ENCODE measurements at regions not wholly inside any gene's neighbourhood (a gene's known extent, or its start where the extent isn't known, plus 50 kb on each side); places are given as distances from the start of the nearest gene placed in this dataset.
"Not testable (repeated sequence)": the region's sequence is repeated elsewhere in the genome, so short reads cannot be mapped to it uniquely, and the experiment has no call there.

- DNase-seq (ENCODE audit: low spot score) = no peak
Observed at GRCh38 chr13:80823472-80823871, 482.5 kb upstream of the SPRY2 start.

- DNase-seq (ENCODE audit: low spot score) = no peak
Observed at GRCh38 chr13:80821466-80821865, 480.5 kb upstream of the SPRY2 start.

GRCh38 chr13:80817979-80818378 is 477.1 kb upstream of the SPRY2 start:
- no peak for DNase-seq (ENCODE audit: low spot score)

GRCh38 chr13:80814541-80814940 is 473.6 kb upstream of the SPRY2 start:
- no peak for DNase-seq (ENCODE audit: low spot score)

- not testable (repeated sequence) for DNase-seq (ENCODE audit: low spot score)
Observed at GRCh38 chr13:80810294-80810693, 469.4 kb upstream of the SPRY2 start.

- DNase-seq (ENCODE audit: low spot score) = no peak
Observed at GRCh38 chr13:80802946-80803345, 462.0 kb upstream of the SPRY2 start.

- DNase-seq (ENCODE audit: low spot score) = no peak
Observed at GRCh38 chr13:80798576-80799133, 457.7 kb upstream of the SPRY2 start.

GRCh38 chr13:80787604-80788003 is 446.7 kb upstream of the SPRY2 start:
- no peak for DNase-seq (ENCODE audit: low spot score)

GRCh38 chr13:80783926-80784565 is 443.1 kb upstream of the SPRY2 start:
- DNase-seq (ENCODE audit: low spot score) = no peak

- DNase-seq (ENCODE audit: low spot score) = no peak
Observed at GRCh38 chr13:80782441-80782840, 441.5 kb upstream of the SPRY2 start.

- DNase-seq (ENCODE audit: low spot score) = no peak
Observed at GRCh38 chr13:80778297-80778696, 437.4 kb upstream of the SPRY2 start.

GRCh38 chr13:80757694-80758093 is 416.8 kb upstream of the SPRY2 start:
- no peak for DNase-seq (ENCODE audit: low spot score)

- no peak for DNase-seq (ENCODE audit: low spot score)
Observed at GRCh38 chr13:80755910-80756309, 415.0 kb upstream of the SPRY2 start.

GRCh38 chr13:80754441-80754840 is 413.5 kb upstream of the SPRY2 start:
- DNase-seq (ENCODE audit: low spot score) = no peak

GRCh38 chr13:80753866-80754265 is 412.9 kb upstream of the SPRY2 start:
- DNase-seq (ENCODE audit: low spot score) = no peak

GRCh38 chr13:80751854-80752253 is 410.9 kb upstream of the SPRY2 start:
- no peak for DNase-seq (ENCODE audit: low spot score)

GRCh38 chr13:80744147-80744914 is 403.4 kb upstream of the SPRY2 start:
- DNase-seq (ENCODE audit: low spot score) = no peak

GRCh38 chr13:80742033-80742432 is 401.1 kb upstream of the SPRY2 start:
- DNase-seq (ENCODE audit: low spot score) = no peak

- DNase-seq (ENCODE audit: low spot score) = no peak
Observed at GRCh38 chr13:80740071-80740470, 399.1 kb upstream of the SPRY2 start.

- DNase-seq (ENCODE audit: low spot score) = no peak
Observed at GRCh38 chr13:80737513-80737912, 396.6 kb upstream of the SPRY2 start.

GRCh38 chr13:80727321-80727975 is 386.5 kb upstream of the SPRY2 start:
- no peak for DNase-seq (ENCODE audit: low spot score)

GRCh38 chr13:80726868-80727267 is 385.9 kb upstream of the SPRY2 start:
- no peak for DNase-seq (ENCODE audit: low spot score)

- DNase-seq (ENCODE audit: low spot score) = no peak
Observed at GRCh38 chr13:80721689-80722088, 380.8 kb upstream of the SPRY2 start.
